ENCODE measurements at regions not wholly inside any gene's neighbourhood (a gene's known extent, or its start where the extent isn't known, plus 50 kb on each side); places are given as distances from the start of the nearest gene placed in this dataset.

- WGBS (ENCODE audit: insufficient coverage, insufficient read length) = no CpG with 5 or more reads among the region's 7 CpGs
- no peak for DNase-seq (ENCODE audit: low read depth, low spot score)
- H3K4me1 ChIP-seq (ENCODE audit: control insufficient read depth, insufficient read depth, low read length) = no peaks in the 10 kb centered on the region
- H3K4me3 ChIP-seq (ENCODE audit: low read length) = no peak overlapping the region
- H3K9me3 ChIP-seq (ENCODE audit: control insufficient read depth, insufficient read depth, low read length) = no peaks in the 10 kb centered on the region
- no peaks in the 10 kb centered on the region for H3K36me3 ChIP-seq (ENCODE audit: control insufficient read depth, insufficient read depth, low read length)
- H3K27me3 ChIP-seq (ENCODE audit: control insufficient read depth, insufficient read depth, low read length) = no peaks in the 10 kb centered on the region
- H3K27ac ChIP-seq (ENCODE audit: low read length) = no peak overlapping the region
These were observed 166.8 kb upstream of the TOX3 start for GRCh38 chr16:52713740-52714139.

- Histone ChIP-seq H3K4me1 (ENCODE audit: control insufficient read depth, insufficient read depth, low read length) (no peaks in the 10 kb centered on the region), H3K9me3 (ENCODE audit: control insufficient read depth, insufficient read depth, low read length) (no peaks in the 10 kb centered on the region), H3K4me3 (ENCODE audit: low read length) (no peak overlapping the region), H3K27me3 (ENCODE audit: control insufficient read depth, insufficient read depth, low read length) (no peaks in the 10 kb centered on the region), H3K36me3 (ENCODE audit: control insufficient read depth, insufficient read depth, low read length) (no peaks in the 10 kb centered on the region), H3K27ac (ENCODE audit: low read length) (no peak overlapping the region)
- no peak for DNase-seq (ENCODE audit: low read depth, low spot score)
- no CpG with 5 or more reads among the region's 3 CpGs for WGBS (ENCODE audit: insufficient coverage, insufficient read length)
These were observed 162.4 kb upstream of the TOX3 start for GRCh38 chr16:52709306-52709705.

- Histone ChIP-seq H3K9me3 (ENCODE audit: control insufficient read depth, insufficient read depth, low read length) (no peaks in the 10 kb centered on the region), H3K27ac (ENCODE audit: low read length) (no peak overlapping the region), H3K4me1 (ENCODE audit: control insufficient read depth, insufficient read depth, low read length) (no peaks in the 10 kb centered on the region), H3K27me3 (ENCODE audit: control insufficient read depth, insufficient read depth, low read length) (no peaks in the 10 kb centered on the region), H3K36me3 (ENCODE audit: control insufficient read depth, insufficient read depth, low read length) (no peaks in the 10 kb centered on the region), H3K4me3 (ENCODE audit: low read length) (no peak overlapping the region)
- no peak for DNase-seq (ENCODE audit: low read depth, low spot score)
- no CpG with 5 or more reads among the region's 2 CpGs for WGBS (ENCODE audit: insufficient coverage, insufficient read length)
These were observed 161.5 kb upstream of the TOX3 start for GRCh38 chr16:52708476-52708875.

DNA sequence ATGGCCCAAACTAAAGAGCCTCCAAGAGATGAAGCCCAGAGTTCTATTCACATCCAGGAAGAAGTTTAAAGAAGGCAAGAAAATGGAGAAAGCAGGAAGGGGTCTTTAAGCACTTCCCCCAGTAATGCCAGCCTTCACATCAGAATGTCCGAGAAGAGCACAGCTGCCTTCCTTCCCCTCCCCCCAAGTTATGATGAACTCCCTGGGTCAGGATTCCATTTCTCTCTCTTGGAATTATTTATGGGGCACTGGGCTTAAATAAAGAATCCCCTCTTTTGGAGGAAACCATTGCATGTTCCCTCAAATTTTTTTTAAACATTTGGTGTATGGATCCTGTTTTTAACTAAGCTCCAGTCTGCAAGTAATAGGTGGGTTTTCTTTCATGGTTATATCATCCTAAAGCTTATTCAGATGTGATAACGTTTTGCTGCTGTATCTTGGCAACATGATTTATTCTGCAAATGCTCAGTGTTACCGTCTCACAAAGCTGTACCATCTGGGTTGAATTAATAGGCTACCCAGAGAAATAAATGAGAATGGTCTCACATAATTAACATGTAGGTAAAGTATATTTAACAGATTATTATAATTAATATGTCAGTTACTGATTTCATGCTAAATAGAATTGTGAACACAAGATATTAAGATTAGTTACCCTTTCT lies 160.9 kb upstream of the TOX3 start:
- Histone ChIP-seq H3K27ac (ENCODE audit: low read length) (no peak overlapping the region), H3K36me3 (ENCODE audit: control insufficient read depth, insufficient read depth, low read length) (no peaks in the 10 kb centered on the region), H3K4me3 (ENCODE audit: low read length) (no peak overlapping the region), H3K4me1 (ENCODE audit: control insufficient read depth, insufficient read depth, low read length) (no peaks in the 10 kb centered on the region), H3K27me3 (ENCODE audit: control insufficient read depth, insufficient read depth, low read length) (no peaks in the 10 kb centered on the region), H3K9me3 (ENCODE audit: control insufficient read depth, insufficient read depth, low read length) (no peaks in the 10 kb centered on the region)
- no peak for DNase-seq (ENCODE audit: low read depth, low spot score)
- WGBS (ENCODE audit: insufficient coverage, insufficient read length) = no CpG with 5 or more reads among the region's 3 CpGs

DNA sequence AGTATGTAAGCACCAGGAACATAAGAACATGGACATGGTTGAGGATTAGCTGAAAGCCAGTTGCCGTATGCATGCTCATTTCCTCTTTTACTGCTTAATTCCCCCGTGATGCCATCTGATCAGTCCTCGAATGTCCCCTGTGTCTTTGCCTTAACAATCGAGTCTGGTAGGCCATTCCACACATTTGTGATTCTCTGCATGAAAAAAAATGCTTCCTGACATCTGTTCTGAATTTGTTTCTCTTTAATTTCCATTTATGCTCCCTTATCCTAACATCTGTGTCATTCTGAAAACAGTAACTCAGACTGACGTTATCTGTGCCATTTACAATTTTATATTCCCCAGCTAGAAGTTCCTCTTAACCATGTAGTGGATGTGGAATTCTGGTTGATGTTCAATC lies 158.2 kb upstream of the TOX3 start:
- Histone ChIP-seq H3K27ac (ENCODE audit: low read length) (no peak overlapping the region), H3K4me3 (ENCODE audit: low read length) (no peak overlapping the region), H3K4me1 (ENCODE audit: control insufficient read depth, insufficient read depth, low read length) (no peaks in the 10 kb centered on the region), H3K36me3 (ENCODE audit: control insufficient read depth, insufficient read depth, low read length) (no peaks in the 10 kb centered on the region), H3K27me3 (ENCODE audit: control insufficient read depth, insufficient read depth, low read length) (no peaks in the 10 kb centered on the region), H3K9me3 (ENCODE audit: control insufficient read depth, insufficient read depth, low read length) (no peaks in the 10 kb centered on the region)
- WGBS (ENCODE audit: insufficient coverage, insufficient read length) = no CpG with 5 or more reads among the region's 5 CpGs
- no peak for DNase-seq (ENCODE audit: low read depth, low spot score)

GRCh38 chr16:52697971-52698370 lies 151.0 kb upstream of the TOX3 start:
- no peak overlapping the region for H3K4me3 ChIP-seq (ENCODE audit: low read length)
- H3K36me3 ChIP-seq (ENCODE audit: control insufficient read depth, insufficient read depth, low read length) = no peaks in the 10 kb centered on the region
- no peak overlapping the region for H3K27ac ChIP-seq (ENCODE audit: low read length)
- H3K9me3 ChIP-seq (ENCODE audit: control insufficient read depth, insufficient read depth, low read length) = no peaks in the 10 kb centered on the region
- H3K4me1 ChIP-seq (ENCODE audit: control insufficient read depth, insufficient read depth, low read length) = no peaks in the 10 kb centered on the region
- DNase-seq (ENCODE audit: low read depth, low spot score) = no peak
- H3K27me3 ChIP-seq (ENCODE audit: control insufficient read depth, insufficient read depth, low read length) = no peaks in the 10 kb centered on the region

DNA sequence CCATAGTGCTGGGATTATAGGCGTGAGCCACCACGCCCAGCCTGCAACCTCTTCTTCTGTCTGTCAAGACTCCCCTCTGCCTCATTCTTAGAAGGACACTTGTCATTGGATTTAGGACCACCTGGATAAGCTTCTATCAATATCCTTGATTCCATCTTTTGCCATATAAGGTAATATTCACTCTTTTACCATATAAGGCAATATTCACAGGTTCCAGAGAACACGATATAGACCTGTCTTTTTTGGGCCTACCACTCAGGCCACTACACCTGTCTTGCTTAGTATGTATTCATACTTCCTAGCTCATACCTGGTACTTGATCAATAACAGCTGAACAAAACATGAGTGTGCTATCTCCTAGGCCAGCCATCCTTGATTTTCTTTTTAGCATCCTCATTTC lies 149.2 kb upstream of the TOX3 start:
- H3K27me3 ChIP-seq (ENCODE audit: control insufficient read depth, insufficient read depth, low read length) = no peaks in the 10 kb centered on the region
- no CpG with 5 or more reads among the region's 3 CpGs for WGBS (ENCODE audit: insufficient coverage, insufficient read length)
- no peaks in the 10 kb centered on the region for H3K36me3 ChIP-seq (ENCODE audit: control insufficient read depth, insufficient read depth, low read length)
- DNase-seq (ENCODE audit: low read depth, low spot score) = no peak
- H3K9me3 ChIP-seq (ENCODE audit: control insufficient read depth, insufficient read depth, low read length) = no peaks in the 10 kb centered on the region
- no peaks in the 10 kb centered on the region for H3K4me1 ChIP-seq (ENCODE audit: control insufficient read depth, insufficient read depth, low read length)
- no peak overlapping the region for H3K4me3 ChIP-seq (ENCODE audit: low read length)
- H3K27ac ChIP-seq (ENCODE audit: low read length) = no peak overlapping the region

DNA sequence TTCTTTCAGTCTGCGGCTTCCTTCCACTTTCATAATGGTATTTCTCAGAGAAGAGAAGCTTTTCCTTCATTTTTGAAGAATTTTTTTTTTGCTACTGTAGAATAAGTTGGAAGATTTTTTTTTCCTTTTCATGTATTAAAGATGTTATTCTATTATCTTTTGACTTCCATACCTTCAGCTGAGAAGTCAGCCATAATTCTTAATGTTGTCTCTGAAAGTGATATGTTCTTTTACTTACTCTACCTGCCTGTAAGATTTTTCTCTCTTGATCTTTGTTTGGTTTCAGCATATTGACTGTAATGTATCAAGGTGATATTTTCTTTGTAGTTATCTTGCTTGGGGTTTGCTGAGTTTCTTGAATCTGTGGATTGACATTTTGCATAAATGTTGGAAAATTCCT lies 143.5 kb upstream of the TOX3 start:
- no CpG with 5 or more reads among the region's 1 CpG for WGBS (ENCODE audit: insufficient coverage, insufficient read length)
- Histone ChIP-seq H3K4me3 (ENCODE audit: low read length) (no peak overlapping the region), H3K9me3 (ENCODE audit: control insufficient read depth, insufficient read depth, low read length) (no peaks in the 10 kb centered on the region), H3K36me3 (ENCODE audit: control insufficient read depth, insufficient read depth, low read length) (no peaks in the 10 kb centered on the region), H3K27me3 (ENCODE audit: control insufficient read depth, insufficient read depth, low read length) (no peaks in the 10 kb centered on the region), H3K27ac (ENCODE audit: low read length) (no peak overlapping the region), H3K4me1 (ENCODE audit: control insufficient read depth, insufficient read depth, low read length) (no peaks in the 10 kb centered on the region)
- DNase-seq (ENCODE audit: low read depth, low spot score) = no peak

DNA sequence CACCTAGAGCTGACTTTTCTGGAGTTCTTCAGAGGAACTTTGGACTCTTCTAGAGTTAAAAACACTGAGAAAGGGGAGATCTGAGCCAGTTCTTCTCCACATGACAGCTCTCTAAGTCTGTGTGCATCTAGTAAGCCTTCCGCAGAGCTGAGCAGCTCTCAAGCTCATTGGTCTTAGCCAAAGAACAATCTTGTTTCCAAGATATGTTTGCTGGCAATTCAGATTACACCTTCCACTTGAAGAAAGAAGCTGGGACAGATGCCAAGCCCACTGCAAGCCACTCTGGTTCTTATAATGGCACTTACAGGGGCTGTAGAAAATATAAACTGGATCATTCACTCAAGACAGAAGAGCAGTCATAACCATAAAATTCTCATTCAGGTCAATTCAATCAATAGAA lies 134.1 kb upstream of the TOX3 start:
- no peak for DNase-seq (ENCODE audit: low read depth, low spot score)
- no peaks in the 10 kb centered on the region for H3K9me3 ChIP-seq (ENCODE audit: control insufficient read depth, insufficient read depth, low read length)
- no peak overlapping the region for H3K27ac ChIP-seq (ENCODE audit: low read length)
- H3K27me3 ChIP-seq (ENCODE audit: control insufficient read depth, insufficient read depth, low read length) = no peaks in the 10 kb centered on the region
- WGBS (ENCODE audit: insufficient coverage, insufficient read length) = no CpG with 5 or more reads among the region's 1 CpG
- H3K4me3 ChIP-seq (ENCODE audit: low read length) = no peak overlapping the region
- no peaks in the 10 kb centered on the region for H3K4me1 ChIP-seq (ENCODE audit: control insufficient read depth, insufficient read depth, low read length)
- no peaks in the 10 kb centered on the region for H3K36me3 ChIP-seq (ENCODE audit: control insufficient read depth, insufficient read depth, low read length)

DNA sequence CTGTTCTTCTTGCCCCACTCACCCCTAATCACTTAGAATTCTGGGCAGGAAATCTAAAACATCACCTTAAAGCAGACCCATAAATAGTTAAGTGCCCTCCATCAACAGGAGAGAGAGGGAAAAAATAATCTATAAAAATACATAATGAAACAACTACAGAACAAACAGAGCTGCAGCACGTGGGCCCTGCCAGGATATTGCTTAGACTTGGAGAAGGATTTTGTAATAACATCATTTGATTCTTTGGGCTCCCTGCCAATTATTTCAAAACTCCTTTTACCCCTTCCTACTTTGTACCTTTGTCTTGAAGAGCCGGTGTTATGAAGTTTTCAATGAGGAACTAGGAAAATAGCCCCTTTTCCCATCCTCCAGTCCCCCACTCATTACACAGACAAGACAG lies 130.6 kb upstream of the TOX3 start:
- WGBS (ENCODE audit: insufficient coverage, insufficient read length) = no CpG with 5 or more reads among the region's 2 CpGs
- no peak overlapping the region for H3K4me3 ChIP-seq (ENCODE audit: low read length)
- no peak for DNase-seq (ENCODE audit: low read depth, low spot score)
- H3K27ac ChIP-seq (ENCODE audit: low read length) = no peak overlapping the region
- H3K27me3 ChIP-seq (ENCODE audit: control insufficient read depth, insufficient read depth, low read length) = no peaks in the 10 kb centered on the region
- H3K4me1 ChIP-seq (ENCODE audit: control insufficient read depth, insufficient read depth, low read length) = no peaks in the 10 kb centered on the region
- no peaks in the 10 kb centered on the region for H3K9me3 ChIP-seq (ENCODE audit: control insufficient read depth, insufficient read depth, low read length)
- H3K36me3 ChIP-seq (ENCODE audit: control insufficient read depth, insufficient read depth, low read length) = no peaks in the 10 kb centered on the region

GRCh38 chr16:52676959-52677358 lies 130.0 kb upstream of the TOX3 start:
- no peak overlapping the region for H3K4me3 ChIP-seq (ENCODE audit: low read length)

More at GRCh38 chr16:52676959-52677358, 130.0 kb upstream of the TOX3 start:
- H3K4me1 ChIP-seq (ENCODE audit: control insufficient read depth, insufficient read depth, low read length) = no peaks in the 10 kb centered on the region
- no peak overlapping the region for H3K27ac ChIP-seq (ENCODE audit: low read length)
- H3K36me3 ChIP-seq (ENCODE audit: control insufficient read depth, insufficient read depth, low read length) = no peaks in the 10 kb centered on the region
- no peak for DNase-seq (ENCODE audit: low read depth, low spot score)
- no peaks in the 10 kb centered on the region for H3K27me3 ChIP-seq (ENCODE audit: control insufficient read depth, insufficient read depth, low read length)
- no peaks in the 10 kb centered on the region for H3K9me3 ChIP-seq (ENCODE audit: control insufficient read depth, insufficient read depth, low read length)

Data from iPS DF 6.9 (cell line).